HFFc6 (cell line): ENCODE measurements at regions not wholly inside any gene's neighbourhood (a gene's known extent, or its start where the extent isn't known, plus 50 kb on each side); places are given as distances from the start of the nearest gene placed in this dataset.

Source experiments
- DNase-seq: peaks from one replicate; pipeline ENCODE4 v3.0.0-alpha.2; 2018
- H3K27ac Mint-ChIP-seq: 2 replicates; pipeline ENCODE4 v1.8.0; 2020; ENCODE audit warnings: mild to moderate bottlenecking, mixed read lengths
- H3K27me3 Mint-ChIP-seq: 2 replicates; pipeline ENCODE4 v1.8.0; 2021; ENCODE audit warnings: mild to moderate bottlenecking, moderate library complexity, mixed read lengths; ENCODE audit not compliant: insufficient read depth
- H3K36me3 Mint-ChIP-seq: 2 replicates; pipeline ENCODE4 v1.8.0; 2021; ENCODE audit warnings: low read depth, mixed read lengths
- H3K4me1 Mint-ChIP-seq: 2 replicates; pipeline ENCODE4 v1.8.0; 2020; ENCODE audit warnings: low read depth, mixed read lengths
- H3K4me3 Mint-ChIP-seq: 2 replicates; pipeline ENCODE4 v1.8.0; 2020; ENCODE audit warnings: mild to moderate bottlenecking, moderate library complexity, mixed read lengths
- H3K9me3 Mint-ChIP-seq: 2 replicates; pipeline ENCODE4 v1.8.0; 2020; ENCODE audit warnings: mild to moderate bottlenecking, mixed read lengths
- TF ChIP-seq, protein P1 (sequence below): fragments of 200-600 bp; sonication (generic); IDR thresholded peaks from 2 replicates; pipeline ENCODE4 v1.5.0; 2021; ENCODE audit warnings: antibody characterized with exemption, mild to moderate bottlenecking

DNA sequence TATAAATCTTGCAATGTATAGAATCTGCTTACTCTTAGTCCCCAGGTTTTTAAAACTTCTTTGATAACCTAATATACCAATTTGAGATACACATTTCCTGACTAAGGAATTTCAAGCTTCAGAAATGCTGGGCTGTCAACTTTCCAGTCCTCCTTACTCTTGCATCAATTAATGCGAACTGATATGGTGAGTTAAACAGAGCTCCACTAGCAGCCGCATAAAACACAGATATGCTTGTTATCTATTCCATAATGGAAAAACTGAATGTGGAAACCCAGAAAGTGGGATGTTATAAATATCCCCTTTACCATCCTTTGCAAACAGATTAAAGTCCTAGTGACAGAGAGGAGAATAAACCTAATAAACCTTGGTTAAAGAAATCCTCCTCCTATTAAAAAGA is 1913.7 kb downstream of the STIM2 start:
- no peaks in the 10 kb centered on the region for H3K9me3 Mint-ChIP-seq
- DNase-seq: no peak
- peaks cover 35% of the 10 kb centered on the region for H3K4me1 Mint-ChIP-seq
- no peaks in the 10 kb centered on the region; the same call in 1 of the 2 replicates for H3K27me3 Mint-ChIP-seq
- no peaks in the 10 kb centered on the region for H3K36me3 Mint-ChIP-seq
- H3K4me3 Mint-ChIP-seq: no peak overlapping the region
- no peak overlapping the region for H3K27ac Mint-ChIP-seq
- TF ChIP-seq, protein P1, sequence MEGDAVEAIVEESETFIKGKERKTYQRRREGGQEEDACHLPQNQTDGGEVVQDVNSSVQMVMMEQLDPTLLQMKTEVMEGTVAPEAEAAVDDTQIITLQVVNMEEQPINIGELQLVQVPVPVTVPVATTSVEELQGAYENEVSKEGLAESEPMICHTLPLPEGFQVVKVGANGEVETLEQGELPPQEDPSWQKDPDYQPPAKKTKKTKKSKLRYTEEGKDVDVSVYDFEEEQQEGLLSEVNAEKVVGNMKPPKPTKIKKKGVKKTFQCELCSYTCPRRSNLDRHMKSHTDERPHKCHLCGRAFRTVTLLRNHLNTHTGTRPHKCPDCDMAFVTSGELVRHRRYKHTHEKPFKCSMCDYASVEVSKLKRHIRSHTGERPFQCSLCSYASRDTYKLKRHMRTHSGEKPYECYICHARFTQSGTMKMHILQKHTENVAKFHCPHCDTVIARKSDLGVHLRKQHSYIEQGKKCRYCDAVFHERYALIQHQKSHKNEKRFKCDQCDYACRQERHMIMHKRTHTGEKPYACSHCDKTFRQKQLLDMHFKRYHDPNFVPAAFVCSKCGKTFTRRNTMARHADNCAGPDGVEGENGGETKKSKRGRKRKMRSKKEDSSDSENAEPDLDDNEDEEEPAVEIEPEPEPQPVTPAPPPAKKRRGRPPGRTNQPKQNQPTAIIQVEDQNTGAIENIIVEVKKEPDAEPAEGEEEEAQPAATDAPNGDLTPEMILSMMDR: no peak

DNA sequence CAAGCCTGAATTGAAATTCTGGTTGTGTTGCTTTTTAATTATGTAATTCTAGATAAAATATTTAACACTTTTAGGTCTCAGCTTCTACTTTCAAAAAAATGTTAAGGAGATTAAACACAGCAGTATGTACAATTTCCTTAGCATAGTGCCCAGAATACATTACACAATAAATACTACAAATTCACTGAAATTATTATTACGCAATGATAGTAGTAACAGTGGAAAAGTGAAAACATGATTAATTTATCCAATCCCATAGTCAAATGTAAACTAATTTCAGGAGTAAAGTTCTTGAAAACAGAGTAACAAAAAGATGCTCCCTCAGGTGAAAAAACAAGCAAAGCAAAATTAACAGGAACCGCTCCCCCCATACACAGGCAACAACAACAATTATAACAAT is 1915.4 kb downstream of the STIM2 start:
- no peaks in the 10 kb centered on the region for H3K36me3 Mint-ChIP-seq
- no peak for DNase-seq
- H3K27me3 Mint-ChIP-seq: no peaks in the 10 kb centered on the region; the same call in 1 of the 2 replicates
- H3K4me1 Mint-ChIP-seq: peaks cover 33% of the 10 kb centered on the region
- H3K27ac Mint-ChIP-seq: no peak overlapping the region
- no peak overlapping the region for H3K4me3 Mint-ChIP-seq
- H3K9me3 Mint-ChIP-seq: no peaks in the 10 kb centered on the region
- TF ChIP-seq, protein P1: no peak

DNA sequence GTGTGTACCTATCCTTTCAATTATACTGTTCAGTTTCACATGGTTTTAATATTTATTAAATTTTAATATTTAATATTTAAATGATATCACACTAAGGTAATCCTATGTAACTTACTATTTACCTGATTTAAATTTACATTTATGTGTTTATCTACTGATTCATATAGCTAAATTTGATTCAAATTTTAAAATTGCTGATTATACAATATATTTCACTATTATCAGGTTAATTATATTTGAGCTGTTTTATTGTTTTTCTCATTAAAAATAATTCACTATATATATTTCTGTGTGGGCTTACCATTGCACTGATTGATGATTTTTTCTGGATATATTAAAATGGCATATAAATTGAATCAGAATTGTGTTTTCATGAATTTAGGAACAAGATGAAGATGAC is 1923.5 kb downstream of the STIM2 start:
- Mint-ChIP-seq H3K27me3 (no peaks in the 10 kb centered on the region), H3K36me3 (no peaks in the 10 kb centered on the region), H3K4me3 (no peak overlapping the region), H3K4me1 (peaks cover 5% of the 10 kb centered on the region; the same call in 1 of the 2 replicates), H3K9me3 (no peaks in the 10 kb centered on the region), H3K27ac (no peak overlapping the region)
- DNase-seq: no peak
- TF ChIP-seq, protein P1: no peak

DNA sequence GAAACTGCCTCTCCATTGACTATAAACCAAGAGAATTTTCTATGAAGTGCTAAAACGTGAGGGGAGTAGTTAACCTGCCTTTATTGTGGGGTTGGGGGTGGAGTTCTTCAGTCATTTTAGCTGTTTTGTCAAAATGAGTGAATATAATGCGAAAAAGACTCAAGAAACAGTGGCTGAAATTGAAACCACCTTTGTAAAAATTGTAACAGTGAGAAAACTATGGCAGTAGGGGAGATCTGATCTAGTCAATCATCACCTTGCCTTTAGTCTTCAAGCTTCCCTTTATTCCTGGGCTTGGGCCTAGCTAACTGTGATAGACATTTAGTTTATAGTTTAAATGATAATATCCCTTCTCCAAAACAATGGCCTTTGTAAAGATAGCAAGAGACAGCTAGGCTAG is 1927.3 kb downstream of the STIM2 start:
- Mint-ChIP-seq H3K4me1 (no peaks in the 10 kb centered on the region; the same call in 1 of the 2 replicates), H3K27me3 (no peaks in the 10 kb centered on the region), H3K27ac (no peak overlapping the region), H3K9me3 (no peaks in the 10 kb centered on the region), H3K4me3 (no peak overlapping the region), H3K36me3 (no peaks in the 10 kb centered on the region)
- TF ChIP-seq, protein P1: no peak
- DNase-seq: no peak

DNA sequence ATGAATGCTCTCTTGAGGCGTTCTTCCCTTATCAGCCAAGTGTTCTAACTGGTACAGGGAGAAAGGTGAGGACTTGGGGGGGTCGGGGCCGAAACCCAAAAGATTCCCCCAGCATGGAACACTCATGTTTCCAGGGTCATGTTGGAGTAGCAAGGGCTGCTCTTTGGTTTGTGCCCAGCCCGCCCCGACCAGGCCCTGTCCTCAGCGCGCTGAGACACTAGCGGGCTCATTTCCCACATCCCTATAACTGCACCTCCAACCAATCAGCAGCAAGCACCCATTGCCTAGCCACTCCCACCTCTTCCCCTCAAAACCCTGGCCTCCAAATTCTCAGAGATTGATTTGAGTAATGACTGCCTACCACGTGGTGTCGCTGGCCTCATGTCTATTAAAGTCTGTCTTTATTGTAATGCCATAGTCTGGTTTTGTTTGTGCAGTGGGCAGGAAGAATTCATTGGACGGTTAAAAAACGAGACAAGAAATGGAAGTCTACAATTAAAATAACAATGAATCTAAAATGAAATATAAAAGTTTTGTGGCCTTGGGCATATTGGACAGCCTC is 1928.4 kb downstream of the STIM2 start:
- no peak overlapping the region for H3K4me3 Mint-ChIP-seq

More for the DNA sequence above, 1928.4 kb downstream of the STIM2 start:
- TF ChIP-seq, protein P1: peak; percentile 45; the same call in 1 of the 2 replicates
- Mint-ChIP-seq H3K4me1 (no peaks in the 10 kb centered on the region; the same call in 1 of the 2 replicates), H3K36me3 (no peaks in the 10 kb centered on the region), H3K9me3 (no peaks in the 10 kb centered on the region), H3K27ac (no peak overlapping the region), H3K27me3 (no peaks in the 10 kb centered on the region)
- DNase-seq: no peak
